Ovary (tissue), 3 donors: ENCODE measurements at regions not wholly inside any gene's neighbourhood (a gene's known extent, or its start where the extent isn't known, plus 50 kb on each side); places are given as distances from the start of the nearest gene placed in this dataset.

Experiments used
- EP300 ChIP-seq: sonication (generic); formaldehyde crosslinking; IDR thresholded peaks from one replicate; pipeline ENCODE4 v1.6.1; 2017; ENCODE audit warnings: antibody characterized with exemption
- POLR2A ChIP-seq: fragments of 450-650 bp; IDR thresholded peaks from one replicate; pipeline ENCODE4 v1.6.1; 2017; ENCODE audit warnings: antibody characterized with exemption, mild to moderate bottlenecking, moderate library complexity
- TF ChIP-seq, protein P1 (sequence below), 3 donors: fragments of 450-650 bp in 2 of 3; fragments of 200-600 bp in 1 of 3; IDR thresholded peaks; one replicate each; pipeline versions ENCODE4 v1.5.1 to v1.8.0; 2016 to 2022; ENCODE audit warnings: antibody characterized with exemption in 3 of 3, mild to moderate bottlenecking in 1 of 3
- donor health status: DM: no; HTN: no; CAD: no.

DNA sequence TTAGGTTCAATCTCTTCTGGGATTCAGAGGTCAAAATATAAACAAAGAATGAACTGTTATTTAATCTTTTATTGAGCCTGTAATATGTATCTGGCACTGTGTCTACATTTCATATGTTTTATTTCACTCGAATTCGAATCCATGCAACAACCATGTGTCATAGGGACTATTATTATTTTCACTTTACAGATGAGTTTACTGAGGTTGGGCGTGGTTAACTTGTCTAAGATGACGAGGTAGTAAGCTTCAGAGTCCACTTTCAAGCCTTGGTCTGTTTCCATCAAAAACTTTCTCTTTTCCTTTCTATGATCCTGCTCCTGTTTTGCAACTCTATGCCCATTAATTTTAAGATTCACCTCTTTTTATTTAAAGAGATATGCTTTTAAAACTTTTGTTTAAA, 55.2 kb upstream of the DMAC1 start:
- TF ChIP-seq, protein P1, sequence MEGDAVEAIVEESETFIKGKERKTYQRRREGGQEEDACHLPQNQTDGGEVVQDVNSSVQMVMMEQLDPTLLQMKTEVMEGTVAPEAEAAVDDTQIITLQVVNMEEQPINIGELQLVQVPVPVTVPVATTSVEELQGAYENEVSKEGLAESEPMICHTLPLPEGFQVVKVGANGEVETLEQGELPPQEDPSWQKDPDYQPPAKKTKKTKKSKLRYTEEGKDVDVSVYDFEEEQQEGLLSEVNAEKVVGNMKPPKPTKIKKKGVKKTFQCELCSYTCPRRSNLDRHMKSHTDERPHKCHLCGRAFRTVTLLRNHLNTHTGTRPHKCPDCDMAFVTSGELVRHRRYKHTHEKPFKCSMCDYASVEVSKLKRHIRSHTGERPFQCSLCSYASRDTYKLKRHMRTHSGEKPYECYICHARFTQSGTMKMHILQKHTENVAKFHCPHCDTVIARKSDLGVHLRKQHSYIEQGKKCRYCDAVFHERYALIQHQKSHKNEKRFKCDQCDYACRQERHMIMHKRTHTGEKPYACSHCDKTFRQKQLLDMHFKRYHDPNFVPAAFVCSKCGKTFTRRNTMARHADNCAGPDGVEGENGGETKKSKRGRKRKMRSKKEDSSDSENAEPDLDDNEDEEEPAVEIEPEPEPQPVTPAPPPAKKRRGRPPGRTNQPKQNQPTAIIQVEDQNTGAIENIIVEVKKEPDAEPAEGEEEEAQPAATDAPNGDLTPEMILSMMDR (IDR thresholded peaks at IDR 0.05), result no peak
- TF ChIP-seq POLR2A (no peak), EP300 (no peak)
